ENCODE measurements at regions not wholly inside any gene's neighbourhood (a gene's known extent, or its start where the extent isn't known, plus 50 kb on each side); places are given as distances from the start of the nearest gene placed in this dataset.

DNA sequence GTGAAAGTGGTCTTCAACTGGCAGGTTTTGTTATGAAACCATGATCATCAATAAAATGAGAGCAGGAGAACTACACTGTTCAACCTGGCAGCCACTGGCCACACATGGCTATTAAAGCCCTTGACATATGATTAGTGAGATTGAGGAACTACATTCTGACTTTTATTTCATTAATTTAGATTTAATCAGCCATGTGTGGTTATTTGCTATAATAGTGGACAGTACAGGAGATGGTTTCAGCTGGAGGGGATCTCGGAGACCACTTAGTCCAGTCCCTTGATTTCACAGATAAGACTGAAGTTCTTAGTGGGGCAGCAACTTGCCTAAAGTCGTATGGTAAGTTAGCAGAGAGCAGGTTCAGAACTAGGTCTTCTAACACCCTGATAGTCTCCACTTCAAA is 111.7 kb upstream of the BMPER start:
- TF ChIP-seq, protein P1, sequence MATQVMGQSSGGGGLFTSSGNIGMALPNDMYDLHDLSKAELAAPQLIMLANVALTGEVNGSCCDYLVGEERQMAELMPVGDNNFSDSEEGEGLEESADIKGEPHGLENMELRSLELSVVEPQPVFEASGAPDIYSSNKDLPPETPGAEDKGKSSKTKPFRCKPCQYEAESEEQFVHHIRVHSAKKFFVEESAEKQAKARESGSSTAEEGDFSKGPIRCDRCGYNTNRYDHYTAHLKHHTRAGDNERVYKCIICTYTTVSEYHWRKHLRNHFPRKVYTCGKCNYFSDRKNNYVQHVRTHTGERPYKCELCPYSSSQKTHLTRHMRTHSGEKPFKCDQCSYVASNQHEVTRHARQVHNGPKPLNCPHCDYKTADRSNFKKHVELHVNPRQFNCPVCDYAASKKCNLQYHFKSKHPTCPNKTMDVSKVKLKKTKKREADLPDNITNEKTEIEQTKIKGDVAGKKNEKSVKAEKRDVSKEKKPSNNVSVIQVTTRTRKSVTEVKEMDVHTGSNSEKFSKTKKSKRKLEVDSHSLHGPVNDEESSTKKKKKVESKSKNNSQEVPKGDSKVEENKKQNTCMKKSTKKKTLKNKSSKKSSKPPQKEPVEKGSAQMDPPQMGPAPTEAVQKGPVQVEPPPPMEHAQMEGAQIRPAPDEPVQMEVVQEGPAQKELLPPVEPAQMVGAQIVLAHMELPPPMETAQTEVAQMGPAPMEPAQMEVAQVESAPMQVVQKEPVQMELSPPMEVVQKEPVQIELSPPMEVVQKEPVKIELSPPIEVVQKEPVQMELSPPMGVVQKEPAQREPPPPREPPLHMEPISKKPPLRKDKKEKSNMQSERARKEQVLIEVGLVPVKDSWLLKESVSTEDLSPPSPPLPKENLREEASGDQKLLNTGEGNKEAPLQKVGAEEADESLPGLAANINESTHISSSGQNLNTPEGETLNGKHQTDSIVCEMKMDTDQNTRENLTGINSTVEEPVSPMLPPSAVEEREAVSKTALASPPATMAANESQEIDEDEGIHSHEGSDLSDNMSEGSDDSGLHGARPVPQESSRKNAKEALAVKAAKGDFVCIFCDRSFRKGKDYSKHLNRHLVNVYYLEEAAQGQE (IDR thresholded peaks at IDR 0.05; ENCODE audit: insufficient read depth in 1 of 2, low read depth in 2 of 2, low read length in 2 of 2), result no peak
- no peak for TF ChIP-seq POLR2AphosphoS5 (IDR thresholded peaks at IDR 0.05; ENCODE audit: low read depth, low read length)
- TF ChIP-seq TAF1 (IDR thresholded peaks at IDR 0.05; ENCODE audit: borderline replicate concordance, insufficient read depth, low read length), result no peak
- no peak for TF ChIP-seq FOXP2 (optimal IDR thresholded peaks at IDR 0.05; ENCODE audit: borderline replicate concordance, extremely low read depth, extremely low read length, insufficient read depth)
- TF ChIP-seq SIN3A (IDR thresholded peaks at IDR 0.05; ENCODE audit: borderline replicate concordance, insufficient read depth, low read length), result no peak

Measured in PFSK-1 (cell line).